Epithelial cell of esophagus (primary cell): ENCODE measurements at regions not wholly inside any gene's neighbourhood (a gene's known extent, or its start where the extent isn't known, plus 50 kb on each side); places are given as distances from the start of the nearest gene placed in this dataset.

Experiments
- DNase-seq: peaks from one replicate; pipeline ENCODE4 v3.0.0; 2010; ENCODE audit warnings: low read depth
- H3K4me3 ChIP-seq: 2 replicates; pipeline ENCODE4 v1.5.1; 2011; ENCODE audit warnings: mild to moderate bottlenecking, low read length, control low read depth
- TF ChIP-seq, protein P1 (sequence below): IDR thresholded peaks from 2 replicates; pipeline ENCODE4 v1.5.1; 2011; ENCODE audit warnings: low read depth, mild to moderate bottlenecking, low read length, control low read depth, inconsistent platforms; ENCODE audit not compliant: insufficient read depth; ENCODE audit errors: missing control alignments

DNA sequence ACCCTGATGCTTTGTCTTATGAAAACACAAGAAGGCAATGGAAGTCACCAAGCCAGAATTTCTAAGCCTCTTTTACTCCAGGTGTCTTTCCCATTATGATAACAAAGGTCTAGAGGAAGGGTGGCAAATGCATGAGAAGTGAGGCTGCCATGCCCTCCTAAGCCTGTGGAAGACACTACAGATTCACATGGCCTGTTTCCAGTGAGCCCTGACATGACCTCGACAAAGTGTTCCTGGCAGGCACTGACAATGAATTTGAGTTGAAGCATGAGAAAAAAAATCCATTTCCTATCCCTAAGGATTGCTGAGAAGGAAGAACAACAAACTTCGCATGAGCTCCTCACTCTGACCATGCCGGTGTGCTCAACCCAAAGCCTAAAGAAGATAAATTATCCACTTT lies 268.0 kb downstream of the HTR7 start:
- H3K4me3 ChIP-seq = no peak overlapping the region
- TF ChIP-seq, protein P1, sequence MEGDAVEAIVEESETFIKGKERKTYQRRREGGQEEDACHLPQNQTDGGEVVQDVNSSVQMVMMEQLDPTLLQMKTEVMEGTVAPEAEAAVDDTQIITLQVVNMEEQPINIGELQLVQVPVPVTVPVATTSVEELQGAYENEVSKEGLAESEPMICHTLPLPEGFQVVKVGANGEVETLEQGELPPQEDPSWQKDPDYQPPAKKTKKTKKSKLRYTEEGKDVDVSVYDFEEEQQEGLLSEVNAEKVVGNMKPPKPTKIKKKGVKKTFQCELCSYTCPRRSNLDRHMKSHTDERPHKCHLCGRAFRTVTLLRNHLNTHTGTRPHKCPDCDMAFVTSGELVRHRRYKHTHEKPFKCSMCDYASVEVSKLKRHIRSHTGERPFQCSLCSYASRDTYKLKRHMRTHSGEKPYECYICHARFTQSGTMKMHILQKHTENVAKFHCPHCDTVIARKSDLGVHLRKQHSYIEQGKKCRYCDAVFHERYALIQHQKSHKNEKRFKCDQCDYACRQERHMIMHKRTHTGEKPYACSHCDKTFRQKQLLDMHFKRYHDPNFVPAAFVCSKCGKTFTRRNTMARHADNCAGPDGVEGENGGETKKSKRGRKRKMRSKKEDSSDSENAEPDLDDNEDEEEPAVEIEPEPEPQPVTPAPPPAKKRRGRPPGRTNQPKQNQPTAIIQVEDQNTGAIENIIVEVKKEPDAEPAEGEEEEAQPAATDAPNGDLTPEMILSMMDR = no peak
- no peak for DNase-seq

DNA sequence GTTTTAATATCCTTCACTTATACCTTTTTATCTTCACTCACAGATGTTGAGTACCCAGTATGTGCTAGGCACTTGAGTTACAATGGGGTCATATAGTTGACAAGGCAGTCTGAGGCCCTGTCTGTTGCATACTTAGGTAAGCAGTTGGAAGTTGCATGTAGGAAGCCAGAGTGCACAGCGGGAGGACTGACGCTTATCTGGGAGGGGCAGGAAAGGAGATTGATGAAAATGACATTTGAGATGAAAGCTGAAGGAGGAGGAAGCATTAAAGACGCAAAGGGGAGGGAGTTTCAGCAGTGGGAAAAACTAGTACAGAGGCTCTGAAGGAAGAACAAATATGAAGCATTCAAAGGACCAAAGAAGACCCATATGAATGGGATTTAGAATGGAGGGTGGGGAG lies 266.2 kb downstream of the HTR7 start:
- DNase-seq = no peak
- TF ChIP-seq, protein P1 = no peak
- H3K4me3 ChIP-seq = no peak overlapping the region

DNA sequence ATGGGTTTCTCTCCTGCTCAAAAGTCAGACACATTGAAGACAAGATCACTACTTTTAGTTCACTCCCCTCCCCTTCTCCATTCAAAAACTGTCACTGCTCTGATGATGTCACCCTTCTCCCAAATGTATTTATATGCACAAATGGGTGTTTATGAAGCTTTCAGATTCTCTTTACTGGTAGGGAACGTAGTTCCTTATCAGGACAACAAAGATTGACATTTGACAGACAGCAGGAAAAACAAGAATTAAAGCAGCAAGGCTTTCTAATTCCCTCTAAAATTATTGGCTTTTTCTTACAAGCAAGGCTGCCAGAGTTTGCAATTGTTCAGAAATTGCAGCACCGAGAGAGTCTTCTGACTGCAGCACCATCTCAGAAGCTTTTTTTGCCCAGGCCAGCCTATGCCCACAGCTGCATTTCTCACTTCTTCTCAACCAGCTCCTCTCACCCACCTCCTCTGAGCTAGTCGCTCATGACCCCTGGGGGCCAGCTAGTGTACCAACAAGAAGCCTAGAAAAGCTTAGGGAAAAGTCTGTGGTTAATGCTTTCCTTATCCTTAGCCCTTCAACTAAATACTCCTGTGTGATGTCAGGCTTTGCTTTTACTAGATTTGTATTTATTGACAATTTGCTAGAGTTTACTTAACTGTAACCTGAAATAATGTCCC lies 265.1 kb downstream of the HTR7 start:
- peak; percentile 68 for DNase-seq
- H3K4me3 ChIP-seq = no peak overlapping the region
- TF ChIP-seq, protein P1 = peak; percentile 67

DNA sequence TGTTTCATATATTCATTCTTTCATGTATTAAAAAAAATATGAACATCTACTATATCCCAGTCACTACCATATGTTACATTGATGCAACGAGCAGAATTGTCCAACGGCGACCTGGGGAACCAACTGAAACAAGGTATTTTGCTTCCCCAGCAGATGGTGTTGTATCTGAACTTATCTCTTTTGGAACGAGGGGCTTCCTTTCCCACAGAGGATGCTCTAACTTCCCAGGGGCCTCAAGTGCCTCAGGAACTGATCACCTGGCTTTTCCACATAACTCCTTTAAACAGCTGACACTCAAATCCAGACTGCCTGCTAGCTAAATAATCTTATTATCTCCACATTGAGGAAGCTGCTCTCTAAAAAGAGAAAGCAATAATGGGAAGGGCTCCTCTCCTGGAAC lies 259.3 kb downstream of the HTR7 start:
- no peak for DNase-seq
- no peak overlapping the region for H3K4me3 ChIP-seq
- TF ChIP-seq, protein P1 = no peak

DNA sequence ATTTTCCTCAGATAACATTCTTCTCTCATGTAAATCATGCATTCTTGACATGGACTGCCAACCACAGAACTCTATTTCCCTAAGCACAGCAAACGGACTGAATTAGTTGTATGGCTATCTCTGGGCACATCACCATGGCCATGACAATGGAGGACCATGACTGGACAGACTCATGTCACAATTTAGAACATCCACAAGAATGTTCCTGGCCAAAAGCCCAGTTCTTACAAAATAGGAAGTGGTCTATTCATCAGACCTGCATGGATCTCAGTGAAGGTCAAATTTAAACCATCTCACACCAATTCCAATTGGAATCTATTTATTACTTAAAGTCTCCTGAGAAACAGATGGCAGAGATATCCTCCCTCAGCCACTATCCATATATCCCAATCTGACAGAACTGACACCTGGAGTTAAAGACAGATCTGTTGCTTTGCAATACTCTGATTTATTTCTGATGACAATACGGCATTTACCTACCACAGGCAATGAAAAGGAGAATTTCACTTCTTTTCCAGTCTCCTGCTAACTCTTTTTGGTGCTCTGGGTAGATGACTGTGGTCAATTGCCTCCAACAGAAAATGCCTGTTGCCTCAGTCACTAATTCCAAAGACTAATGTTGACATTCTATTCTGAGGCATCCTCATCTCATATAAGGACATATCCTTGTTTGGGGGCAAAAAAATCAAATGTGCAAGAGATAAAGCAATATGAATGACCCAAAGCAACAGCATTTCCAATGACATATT lies 254.8 kb downstream of the HTR7 start:
- H3K4me3 ChIP-seq = no peak overlapping the region
- TF ChIP-seq, protein P1 = no peak
- DNase-seq = peak; percentile 33

DNA sequence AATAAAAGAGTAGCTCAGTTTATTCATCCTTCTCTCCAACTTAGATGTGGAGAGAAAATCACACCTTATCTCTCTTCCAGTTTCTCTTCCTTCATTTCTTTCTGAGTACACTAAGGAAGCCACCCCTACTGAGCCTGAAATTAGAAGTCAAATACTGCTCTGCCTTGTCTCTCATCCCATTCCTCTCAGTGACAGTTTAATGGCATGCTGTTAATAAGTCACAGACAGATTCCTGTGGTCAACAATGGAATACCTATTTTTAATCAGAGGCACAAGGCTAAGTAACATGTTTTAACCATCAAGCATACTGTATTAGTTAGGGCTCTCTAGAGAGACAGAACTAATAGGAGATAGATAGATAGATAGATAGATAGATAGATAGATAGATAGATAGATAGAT lies 253.2 kb downstream of the HTR7 start:
- TF ChIP-seq, protein P1 = no peak
- no peak overlapping the region for H3K4me3 ChIP-seq
- DNase-seq = no peak
